RPMI7951 (cell line): ENCODE measurements at regions not wholly inside any gene's neighbourhood (a gene's known extent, or its start where the extent isn't known, plus 50 kb on each side); places are given as distances from the start of the nearest gene placed in this dataset.
"Not testable (repeated sequence)": the region's sequence is repeated elsewhere in the genome, so short reads cannot be mapped to it uniquely, and the experiment has no call there.

ENCODE experiments used
- DNase-seq: peaks from one replicate; pipeline ENCODE4 v3.0.0-alpha.2; 2012; ENCODE audit warnings: low read depth

DNA sequence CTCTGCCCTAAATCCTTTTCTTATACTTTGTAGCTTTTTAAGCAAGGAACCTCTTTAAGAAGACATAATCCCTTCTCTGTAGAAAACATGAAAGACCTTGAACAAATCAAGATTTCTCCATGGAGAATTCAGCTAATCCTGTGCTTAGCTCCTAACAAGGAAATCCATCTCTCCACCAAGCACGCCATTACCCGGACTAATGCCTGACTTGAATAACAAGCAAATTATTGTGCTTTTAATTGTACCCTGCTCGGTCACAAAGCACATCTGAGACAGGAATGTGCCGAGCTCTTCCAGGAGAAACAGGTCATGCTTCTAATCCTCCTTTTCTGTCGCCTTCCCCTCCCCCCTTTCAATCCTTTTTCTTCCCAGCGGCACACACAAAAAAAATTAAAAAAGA is 141.3 kb downstream of the PSAT1 start:
- no peak for DNase-seq

DNA sequence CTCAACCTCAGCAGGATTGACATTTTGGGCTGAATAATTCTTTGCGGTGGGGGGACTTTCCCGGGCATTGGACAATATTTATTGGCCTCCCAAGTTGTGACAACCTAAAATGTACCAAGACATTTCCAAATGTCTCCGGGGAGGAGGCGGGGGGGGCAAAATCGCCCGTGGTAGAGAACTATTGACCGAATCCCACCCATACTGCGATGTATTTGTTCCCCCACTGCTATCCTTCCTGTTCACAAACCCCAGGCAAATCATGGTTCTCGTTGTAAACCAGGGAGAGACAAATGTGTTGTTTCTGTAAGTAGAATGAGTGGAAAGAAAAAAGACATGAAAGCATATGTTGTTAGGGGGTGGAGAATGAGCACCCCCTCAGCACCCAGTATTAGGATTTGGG is 141.9 kb downstream of the PSAT1 start:
- DNase-seq = no peak

- DNase-seq = peak; percentile 71
Observed at GRCh38 chr9:78439190-78439865, 142.4 kb downstream of the PSAT1 start.

DNA sequence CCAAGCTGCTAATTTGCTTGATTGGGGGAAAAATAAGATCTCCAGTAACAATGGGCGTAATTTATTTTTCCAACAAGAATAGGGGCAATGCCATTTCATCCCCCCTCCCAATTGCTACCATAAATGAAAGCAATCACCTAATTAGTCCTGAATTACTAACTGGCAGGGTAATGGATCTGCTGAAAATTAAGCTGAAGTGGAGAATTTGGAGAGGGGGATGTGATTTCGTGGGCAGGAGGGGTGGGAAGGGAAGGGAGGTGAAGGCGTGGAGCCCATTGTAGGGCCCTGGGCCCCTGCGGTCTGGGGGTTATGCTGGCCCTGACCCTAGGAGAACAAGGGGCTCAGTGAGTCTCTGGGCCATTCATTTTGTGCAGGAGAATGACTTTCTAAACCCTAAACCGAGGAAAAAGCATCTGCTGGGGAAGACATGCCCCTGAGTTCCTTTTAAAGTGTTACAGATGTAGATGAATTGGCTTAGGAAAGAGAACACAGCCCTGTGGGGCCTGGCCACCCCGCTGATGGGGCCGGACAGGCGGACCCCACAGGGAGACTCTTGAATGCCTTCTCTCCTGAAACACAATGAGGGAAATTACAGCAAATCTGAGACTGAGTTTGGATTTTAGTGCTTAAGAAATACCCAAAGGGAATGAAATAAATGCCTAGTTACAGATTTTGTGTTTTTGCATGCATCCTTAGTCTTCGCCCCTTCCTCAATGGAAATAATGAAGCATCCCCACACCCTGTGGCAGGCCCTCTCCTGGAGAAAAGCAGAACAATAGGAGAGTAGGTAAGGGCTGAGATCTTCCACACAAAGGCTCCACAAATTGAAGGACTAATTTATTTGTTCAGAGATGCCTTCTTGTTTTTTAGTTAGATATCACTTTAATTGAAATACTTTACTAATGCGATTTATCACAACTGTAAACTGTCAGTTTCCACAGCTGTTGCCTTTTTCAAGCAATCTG is 143.2 kb downstream of the PSAT1 start:
- DNase-seq = no peak

DNA sequence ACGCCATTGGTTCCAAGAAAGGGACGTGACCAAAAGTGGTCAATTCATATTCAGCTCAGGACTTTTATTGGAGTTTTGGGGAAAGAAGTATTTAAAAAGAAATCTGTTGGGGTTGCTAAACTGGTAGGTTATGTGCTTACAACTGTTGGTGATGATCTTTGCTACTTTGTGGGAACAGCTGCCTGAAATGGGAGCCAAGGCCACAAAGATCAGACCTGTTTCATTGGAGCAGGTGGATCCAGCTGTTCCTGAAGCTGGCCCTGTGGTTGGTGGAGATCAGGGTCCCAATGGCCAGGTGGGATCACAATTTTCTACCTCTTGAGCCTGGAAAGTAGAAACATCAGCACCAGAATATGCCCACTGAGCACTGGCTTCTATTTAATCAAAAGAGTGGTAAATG is 144.5 kb downstream of the PSAT1 start:
- DNase-seq = no peak

- no peak for DNase-seq
Observed at GRCh38 chr9:78441822-78442431, 145.0 kb downstream of the PSAT1 start.

GRCh38 chr9:78442577-78442976 is 145.7 kb downstream of the PSAT1 start:
- not testable (repeated sequence) for DNase-seq

GRCh38 chr9:78443946-78444345 is 147.0 kb downstream of the PSAT1 start:
- no peak for DNase-seq

- DNase-seq = no peak
Observed at GRCh38 chr9:78448960-78449673, 152.2 kb downstream of the PSAT1 start.

- DNase-seq = no peak
Observed at GRCh38 chr9:78453450-78453849, 156.5 kb downstream of the PSAT1 start.

- DNase-seq = no peak
Observed at GRCh38 chr9:78462611-78463010, 165.7 kb downstream of the PSAT1 start.

GRCh38 chr9:78463750-78464149 is 166.8 kb downstream of the PSAT1 start:
- no peak for DNase-seq

DNA sequence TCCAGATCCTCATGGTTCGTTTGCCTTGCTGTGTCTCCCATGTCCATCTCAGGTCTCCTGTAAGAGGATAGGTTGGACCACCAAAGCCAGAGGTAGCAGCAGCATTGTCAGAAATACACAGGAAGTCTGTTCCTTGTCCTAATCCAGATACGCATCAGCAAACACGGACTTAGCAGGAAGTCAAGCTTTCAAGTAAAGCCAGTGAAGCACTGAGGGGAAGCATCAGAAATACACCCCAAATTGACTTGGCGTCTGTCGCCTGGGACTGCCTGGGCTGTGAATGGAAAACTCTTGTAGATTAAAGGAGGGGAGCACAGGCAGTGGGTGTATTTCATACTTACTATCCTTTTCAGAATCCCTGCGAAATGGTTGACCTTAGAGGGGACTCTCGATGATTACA is 171.3 kb downstream of the PSAT1 start:
- DNase-seq = no peak

- DNase-seq = no peak
Observed at GRCh38 chr9:78468974-78469576, 172.2 kb downstream of the PSAT1 start.

DNA sequence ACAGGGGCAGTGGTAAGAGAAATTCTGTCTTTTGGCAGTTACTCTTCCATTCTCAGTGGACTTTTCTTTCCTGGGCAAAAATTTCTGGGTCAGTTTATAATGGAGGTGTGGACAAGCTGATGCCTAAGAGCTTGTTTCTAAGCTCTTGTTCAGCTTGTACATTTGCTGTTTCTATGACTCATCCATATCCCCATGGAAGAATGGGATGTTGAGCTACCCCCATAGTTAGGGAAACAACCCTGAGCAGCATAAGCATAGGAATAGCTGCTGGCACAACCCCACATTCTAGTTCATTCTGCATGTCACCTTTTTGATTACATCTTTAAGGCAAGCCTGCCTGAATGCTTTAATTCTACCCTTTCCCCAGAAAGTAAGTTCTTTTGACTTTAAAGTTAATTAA is 173.3 kb downstream of the PSAT1 start:
- DNase-seq = no peak

DNA sequence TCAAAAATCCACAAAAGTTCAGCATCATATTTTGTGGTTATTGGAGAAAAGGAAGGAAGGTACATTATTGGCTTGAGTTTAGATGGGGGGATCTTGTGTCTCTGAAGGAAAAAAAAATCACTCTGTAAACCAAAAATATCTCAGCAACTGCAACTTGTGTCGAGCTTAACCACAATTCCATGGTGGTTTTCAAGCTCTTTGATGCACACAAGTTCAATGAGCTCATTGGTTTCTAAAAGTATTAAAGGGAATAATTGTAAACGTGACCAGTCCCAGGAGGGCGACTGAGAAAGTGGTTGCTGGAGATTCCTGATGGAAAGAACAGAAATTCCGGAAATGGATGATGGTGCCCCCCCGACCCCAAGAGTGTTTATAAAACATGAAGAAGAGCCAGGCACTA is 173.8 kb downstream of the PSAT1 start:
- DNase-seq = no peak

DNA sequence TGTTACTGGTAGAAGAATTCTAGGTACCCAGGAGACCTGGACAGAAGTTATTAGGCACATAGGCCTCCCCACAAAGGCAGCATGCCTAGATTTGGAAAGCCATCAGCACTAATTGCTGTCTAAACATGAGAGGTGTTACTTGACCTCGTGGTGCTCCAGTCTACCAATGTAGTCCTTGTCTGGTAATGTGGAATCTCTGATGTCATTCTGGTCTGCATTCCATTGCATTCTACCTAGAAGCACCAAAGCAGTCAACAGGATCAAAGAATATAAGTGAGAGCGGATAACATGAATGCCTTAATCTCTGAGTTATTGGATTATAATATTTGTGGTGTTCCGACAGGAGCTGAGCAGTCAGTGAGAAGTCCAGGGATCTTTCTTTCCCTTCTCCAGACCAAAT is 175.2 kb downstream of the PSAT1 start:
- DNase-seq = no peak

DNA sequence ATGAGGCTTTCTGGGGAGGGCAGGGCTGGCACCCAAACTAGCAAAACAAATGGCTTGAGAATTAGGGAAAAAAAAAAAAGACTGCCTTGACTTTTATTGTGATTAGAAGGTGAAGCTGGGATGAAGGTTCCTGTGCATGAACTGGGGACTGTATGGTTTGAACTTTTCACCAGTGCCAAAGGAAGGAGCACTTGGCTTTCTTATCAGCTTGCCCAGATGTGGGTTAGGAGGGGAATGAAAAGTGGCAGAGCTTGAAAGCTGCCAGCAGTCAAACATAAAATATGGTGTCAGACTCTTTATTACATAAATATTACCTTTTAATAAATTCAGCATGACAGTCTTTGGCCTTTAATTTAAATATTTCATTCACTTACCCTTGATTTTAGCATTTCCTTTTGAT is 182.5 kb downstream of the PSAT1 start:
- DNase-seq = no peak

- DNase-seq = no peak
Observed at GRCh38 chr9:78486661-78487060, 189.7 kb downstream of the PSAT1 start.

DNA sequence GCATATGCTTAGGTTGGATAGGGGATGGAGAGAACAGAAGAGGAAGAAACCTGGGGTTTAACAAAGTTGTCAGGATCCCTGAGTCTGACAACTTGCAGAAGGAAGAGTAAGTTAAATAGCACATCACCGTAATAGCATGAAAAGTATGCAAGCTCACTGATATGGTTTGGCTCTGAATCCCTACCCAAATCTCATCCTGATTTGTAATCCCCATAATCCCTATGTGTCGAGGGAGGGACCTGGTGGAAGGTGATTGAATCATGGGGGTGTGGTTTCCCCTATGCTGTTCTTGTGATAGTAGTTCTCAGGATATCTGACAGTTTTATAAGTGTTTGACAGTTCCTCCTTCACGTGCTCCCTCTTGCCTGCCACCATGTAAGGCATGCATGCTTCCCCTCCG is 193.3 kb downstream of the PSAT1 start:
- no peak for DNase-seq

DNA sequence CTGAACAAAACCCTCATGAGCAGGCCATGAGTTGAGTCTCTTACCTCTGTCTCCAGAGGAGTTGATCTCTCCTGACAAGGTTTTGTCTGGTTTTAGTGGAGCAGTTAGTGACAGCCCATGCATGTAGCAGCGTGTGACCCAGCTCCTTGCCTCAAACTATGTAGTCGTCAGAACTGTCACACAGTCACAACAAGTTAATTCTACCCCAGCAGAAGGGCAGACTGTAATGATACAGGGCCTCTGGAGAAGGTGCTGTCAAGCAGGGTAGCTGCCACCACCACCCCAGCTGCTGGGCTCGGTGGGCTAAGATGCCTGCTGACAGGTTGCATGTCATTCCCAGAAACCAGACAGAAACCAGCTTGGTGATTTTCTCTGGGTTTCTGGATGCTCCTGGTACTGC is 194.5 kb downstream of the PSAT1 start:
- DNase-seq = no peak
